Liver (tissue), 8 donors: ENCODE measurements at regions not wholly inside any gene's neighbourhood (a gene's known extent, or its start where the extent isn't known, plus 50 kb on each side); places are given as distances from the start of the nearest gene placed in this dataset.

Experiments used
- DNase-seq: peaks from one replicate; pipeline ENCODE4 v3.0.0-alpha.2; 2017; ENCODE audit warnings: low spot score
- H3K27ac ChIP-seq, 2 donors: one replicate each; pipeline ENCODE4 v1.7.0; 2013; ENCODE audit warnings: inconsistent platforms in 2 of 2, low read length in 2 of 2, control low read depth in 1 of 2, low read depth in 1 of 2, mild to moderate bottlenecking in 1 of 2
- H3K27me3 ChIP-seq, 4 donors: one replicate each; pipeline versions ENCODE4 v1.6.1 to v1.7.0; 2013; ENCODE audit warnings: low read length in 3 of 4, inconsistent platforms in 1 of 4, mild to moderate bottlenecking in 1 of 4, moderate library complexity in 1 of 4; ENCODE audit not compliant: control insufficient read depth in 4 of 4, insufficient read depth in 4 of 4
- H3K36me3 ChIP-seq, 4 donors: one replicate each; pipeline versions ENCODE4 v1.6.1 to v1.7.0; 2013; ENCODE audit warnings: low read length in 3 of 4, mild to moderate bottlenecking in 3 of 4, low read depth in 1 of 4, moderate library complexity in 1 of 4; ENCODE audit not compliant: control insufficient read depth in 4 of 4, insufficient read depth in 3 of 4
- H3K4me1 ChIP-seq, 4 donors: one replicate each; pipeline versions ENCODE4 v1.6.1 to v1.7.0; 2013; ENCODE audit warnings: low read length in 3 of 4, mild to moderate bottlenecking in 3 of 4, moderate library complexity in 1 of 4; ENCODE audit not compliant: control insufficient read depth in 4 of 4, insufficient read depth in 4 of 4
- H3K4me3 ChIP-seq, 3 donors: one replicate each; pipeline versions ENCODE4 v1.6.1 to v1.7.0; 2013; ENCODE audit warnings: low read length in 3 of 3, control low read depth in 1 of 3, low read depth in 1 of 3, mild to moderate bottlenecking in 1 of 3
- H3K9ac ChIP-seq, 2 donors: one replicate each; pipeline ENCODE4 v1.7.0; 2013; ENCODE audit warnings: low read length in 2 of 2, mild to moderate bottlenecking in 2 of 2, moderate library complexity in 2 of 2, control low read depth in 1 of 2, low read depth in 1 of 2
- H3K9me3 ChIP-seq, 4 donors: one replicate each; pipeline versions ENCODE4 v1.6.1 to v1.7.0; 2013; ENCODE audit warnings: low read length in 3 of 4; ENCODE audit not compliant: control insufficient read depth in 4 of 4
- ATF3 ChIP-seq: IDR thresholded peaks from 2 replicates; pipeline ENCODE4 v1.6.1; 2016; ENCODE audit warnings: antibody characterized with exemption
- EGR1 ChIP-seq, 2 donors: IDR thresholded peaks; 2 replicates each; pipeline ENCODE4 v1.6.1; 2016 to 2018; ENCODE audit warnings: antibody characterized with exemption in 2 of 2, low read depth in 2 of 2
- FOXA1 ChIP-seq: IDR thresholded peaks from 2 replicates; pipeline ENCODE4 v1.6.1; 2016; ENCODE audit warnings: antibody characterized with exemption
- FOXA2 ChIP-seq: IDR thresholded peaks from 2 replicates; pipeline ENCODE4 v1.6.1; 2016; ENCODE audit warnings: antibody characterized with exemption
- GABPA ChIP-seq, 2 donors: IDR thresholded peaks in 1 of 2; conservative IDR thresholded peaks in 1 of 2; 2 replicates each; pipeline ENCODE4 v1.6.1; 2016; ENCODE audit warnings: antibody characterized with exemption in 2 of 2, mild to moderate bottlenecking in 1 of 2, moderate library complexity in 1 of 2
- HNF4A ChIP-seq, 2 donors: conservative IDR thresholded peaks; 2 replicates each; pipeline ENCODE4 v1.6.1; 2016; ENCODE audit warnings: antibody characterized with exemption in 2 of 2, mild to moderate bottlenecking in 2 of 2
- HNF4G ChIP-seq: IDR thresholded peaks from 2 replicates; pipeline ENCODE4 v1.6.1; 2016; ENCODE audit warnings: antibody characterized with exemption
- JUND ChIP-seq, 2 donors: IDR thresholded peaks; 2 replicates each; pipeline ENCODE4 v1.6.1; 2016; ENCODE audit warnings: antibody characterized with exemption in 2 of 2
- NR2F2 ChIP-seq: IDR thresholded peaks from 2 replicates; pipeline ENCODE4 v1.6.1; 2016; ENCODE audit warnings: antibody characterized with exemption
- RAD21 ChIP-seq, 2 donors: IDR thresholded peaks; 2 replicates each; pipeline ENCODE4 v1.6.1; 2016; ENCODE audit warnings: antibody characterized with exemption in 2 of 2, mild to moderate bottlenecking in 2 of 2
- RXRA ChIP-seq, 2 donors: IDR thresholded peaks; 2 replicates each; pipeline ENCODE4 v1.6.1; 2017 to 2018; ENCODE audit warnings: antibody characterized with exemption in 2 of 2, mild to moderate bottlenecking in 1 of 2
- SP1 ChIP-seq: IDR thresholded peaks from 2 replicates; pipeline ENCODE4 v1.6.1; 2018; ENCODE audit warnings: antibody characterized with exemption, mild to moderate bottlenecking
- TAF1 ChIP-seq: conservative IDR thresholded peaks from 2 replicates; pipeline ENCODE4 v1.6.1; 2016; ENCODE audit warnings: antibody characterized with exemption, mild to moderate bottlenecking
- WGBS: extraction: QIAGEN DNeasy Blood & Tissue Kit; methylation state at CpG from one replicate; pipeline ENCODE4 v1.1.7; 2013; 5-methylcytosine and 5-hydroxymethylcytosine counted together
- TF ChIP-seq, protein P1 (sequence below): IDR thresholded peaks from 2 replicates; pipeline ENCODE4 v1.6.1; 2016; ENCODE audit warnings: antibody characterized with exemption
- TF ChIP-seq, protein P2 (sequence below): fragments of 150-350 bp; IDR thresholded peaks from 2 replicates; pipeline ENCODE4 v1.5.1; 2017; ENCODE audit warnings: improper control_type of control experiment, low read depth, low read length; ENCODE audit not compliant: missing input control
- donor health status: healthy.
- donor health status: healthy.
- donor health status: healthy.
- donor health status: healthy.
- donor health status: healthy.

DNA sequence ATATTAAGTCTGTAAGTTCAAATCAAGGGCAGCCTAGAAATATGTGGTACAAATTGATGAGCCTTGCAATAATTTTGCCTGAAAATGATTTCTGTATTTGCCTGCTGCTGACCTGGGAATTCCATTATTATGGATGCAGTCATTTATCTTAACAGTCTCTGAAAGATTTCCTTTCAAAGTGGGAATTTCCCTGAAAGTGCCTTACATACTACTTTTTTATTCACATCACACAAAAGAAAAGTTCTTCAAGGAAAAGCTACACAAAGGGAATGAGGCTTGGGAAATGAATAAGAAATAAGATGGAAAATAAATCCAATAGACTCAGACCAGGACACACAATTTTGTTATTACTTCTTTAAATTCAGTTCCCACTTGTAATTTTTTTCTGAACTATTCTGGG is 537.8 kb upstream of the PTGER4 start (continued):
- TF ChIP-seq, protein P1, sequence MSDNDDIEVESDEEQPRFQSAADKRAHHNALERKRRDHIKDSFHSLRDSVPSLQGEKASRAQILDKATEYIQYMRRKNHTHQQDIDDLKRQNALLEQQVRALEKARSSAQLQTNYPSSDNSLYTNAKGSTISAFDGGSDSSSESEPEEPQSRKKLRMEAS = no peak
- TF ChIP-seq EGR1 (IDR thresholded peaks at IDR 0.05; ENCODE audit: low read depth in 2 of 2) (no peak), NR2F2 (no peak), SP1 (no peak), ATF3 (no peak)

DNA sequence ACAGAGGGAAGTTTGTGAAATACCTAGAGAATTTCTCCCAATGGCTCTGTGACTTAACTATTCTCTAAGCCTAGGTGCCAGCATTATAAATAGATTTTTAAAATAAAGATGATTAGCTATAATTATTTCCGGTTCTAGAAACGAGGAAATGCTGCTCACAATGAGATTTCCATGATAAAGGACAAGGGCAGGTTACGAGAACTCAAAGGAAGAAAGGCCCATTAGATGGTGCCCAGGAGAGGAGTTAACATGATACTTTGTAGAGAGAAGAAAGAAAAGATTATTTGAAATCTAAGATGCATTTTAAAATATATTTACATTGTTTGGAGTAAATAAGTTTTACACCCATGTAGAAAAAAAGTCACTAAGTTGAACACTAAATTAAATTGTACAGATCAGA is 538.3 kb upstream of the PTGER4 start:
- Histone ChIP-seq H3K27me3 (peaks cover 0 to 2% (median 0%) of the 10 kb centered on the region in 4 donors), H3K9ac (no peak overlapping the region), H3K4me3 (no peak overlapping the region), H3K4me1 (no peaks in the 10 kb centered on the region), H3K27ac (no peak overlapping the region), H3K36me3 (no peaks in the 10 kb centered on the region), H3K9me3 (no peaks in the 10 kb centered on the region)
- no peak for DNase-seq
- no peak for TF ChIP-seq SP1
- TF ChIP-seq NR2F2 = no peak
- no peak for TF ChIP-seq JUND (IDR thresholded peaks at IDR 0.05)
- no peak for TF ChIP-seq RAD21 (IDR thresholded peaks at IDR 0.05)
- TF ChIP-seq, protein P1 = no peak
- no peak for TF ChIP-seq GABPA (IDR thresholded peaks at IDR 0.05 in 1 of 2, conservative IDR thresholded peaks at IDR 0.05 in 1 of 2)
- no peak for TF ChIP-seq FOXA2
- TF ChIP-seq ATF3 = no peak
- TF ChIP-seq TAF1 = no peak
- TF ChIP-seq, protein P2, sequence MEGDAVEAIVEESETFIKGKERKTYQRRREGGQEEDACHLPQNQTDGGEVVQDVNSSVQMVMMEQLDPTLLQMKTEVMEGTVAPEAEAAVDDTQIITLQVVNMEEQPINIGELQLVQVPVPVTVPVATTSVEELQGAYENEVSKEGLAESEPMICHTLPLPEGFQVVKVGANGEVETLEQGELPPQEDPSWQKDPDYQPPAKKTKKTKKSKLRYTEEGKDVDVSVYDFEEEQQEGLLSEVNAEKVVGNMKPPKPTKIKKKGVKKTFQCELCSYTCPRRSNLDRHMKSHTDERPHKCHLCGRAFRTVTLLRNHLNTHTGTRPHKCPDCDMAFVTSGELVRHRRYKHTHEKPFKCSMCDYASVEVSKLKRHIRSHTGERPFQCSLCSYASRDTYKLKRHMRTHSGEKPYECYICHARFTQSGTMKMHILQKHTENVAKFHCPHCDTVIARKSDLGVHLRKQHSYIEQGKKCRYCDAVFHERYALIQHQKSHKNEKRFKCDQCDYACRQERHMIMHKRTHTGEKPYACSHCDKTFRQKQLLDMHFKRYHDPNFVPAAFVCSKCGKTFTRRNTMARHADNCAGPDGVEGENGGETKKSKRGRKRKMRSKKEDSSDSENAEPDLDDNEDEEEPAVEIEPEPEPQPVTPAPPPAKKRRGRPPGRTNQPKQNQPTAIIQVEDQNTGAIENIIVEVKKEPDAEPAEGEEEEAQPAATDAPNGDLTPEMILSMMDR = no peak
- TF ChIP-seq EGR1 (IDR thresholded peaks at IDR 0.05; ENCODE audit: low read depth in 2 of 2) = no peak
- TF ChIP-seq RXRA (IDR thresholded peaks at IDR 0.05) = no peak
- TF ChIP-seq HNF4A (conservative IDR thresholded peaks at IDR 0.05) = no peak
- no peak for TF ChIP-seq HNF4G
- TF ChIP-seq FOXA1 = no peak
- 68% methylated on average over 3 of the region's 3 CpGs for WGBS

DNA sequence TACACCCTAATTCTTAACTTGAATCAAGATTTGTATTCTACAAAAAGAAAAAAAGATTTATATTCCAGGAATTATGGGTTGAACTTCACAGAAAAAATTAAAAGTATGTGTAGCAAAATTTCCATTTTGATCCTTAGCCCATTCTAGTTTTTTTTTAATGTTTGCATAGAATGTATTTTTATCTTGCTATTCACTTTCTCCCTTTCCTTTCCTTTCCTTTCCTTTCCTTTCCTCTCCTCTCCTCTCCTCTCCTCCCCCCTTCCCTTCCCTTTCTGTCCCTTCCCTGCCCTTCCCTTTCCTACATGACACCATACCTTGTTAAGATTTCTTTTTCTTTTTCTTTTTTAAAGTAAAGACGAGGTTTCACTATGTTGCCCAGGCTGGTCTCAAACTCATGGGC is 542.5 kb upstream of the PTGER4 start:
- Histone ChIP-seq H3K27me3 (peaks cover 0 to 2% (median 0%) of the 10 kb centered on the region in 4 donors), H3K9ac (no peak overlapping the region), H3K4me1 (no peaks in the 10 kb centered on the region), H3K27ac (no peak overlapping the region), H3K4me3 (no peak overlapping the region), H3K36me3 (no peaks in the 10 kb centered on the region), H3K9me3 (no peaks in the 10 kb centered on the region)
- TF ChIP-seq RAD21 (IDR thresholded peaks at IDR 0.05) (no peak), FOXA1 (no peak), SP1 (no peak), EGR1 (IDR thresholded peaks at IDR 0.05; ENCODE audit: low read depth in 2 of 2) (no peak), RXRA (IDR thresholded peaks at IDR 0.05) (no peak), GABPA (IDR thresholded peaks at IDR 0.05 in 1 of 2, conservative IDR thresholded peaks at IDR 0.05 in 1 of 2) (no peak), NR2F2 (no peak), JUND (IDR thresholded peaks at IDR 0.05) (no peak), HNF4G (no peak), ATF3 (no peak)
- TF ChIP-seq, protein P2 = no peak
- WGBS = 76% methylated on average over 1 of the region's 1 CpG
- DNase-seq = no peak
